Panc1 (cell line): ENCODE measurements at regions not wholly inside any gene's neighbourhood (a gene's known extent, or its start where the extent isn't known, plus 50 kb on each side); places are given as distances from the start of the nearest gene placed in this dataset.

Experiments used
- ATAC-seq: fragments of 200-7000 bp; cut with Tn5 transposase; 2 replicates; pipeline ENCODE4 v1.9.1; 2020; ENCODE audit warnings: mild to moderate bottlenecking, moderate library complexity
- BruUV-seq: library from RNA; stranded (reverse); fragments of 400-500 nt; replicated peaks from 2 replicates; lab custom pipeline; 2021; lab: Mats Ljungman, UMichigan
- CTCF ChIA-PET: fragments of 300-600 bp; sonication (Branson Sonifier 250); formaldehyde crosslinking; loops from one replicate; lab custom pipeline; 2022; ENCODE audit warnings: antibody characterized with exemption; lab: Charles Lee
- POLR2A ChIA-PET: fragments of 300-600 bp; sonication (Branson Sonifier 250); formaldehyde crosslinking; loops from one replicate; lab custom pipeline; 2022; ENCODE audit warnings: antibody characterized with exemption; lab: Charles Lee
- DNase-seq: peaks from one replicate; pipeline ENCODE4 v3.0.0-alpha.2; 2010; ENCODE audit warnings: low read depth, low spot score
- H3K27ac ChIP-seq: 2 replicates; pipeline ENCODE4 v1.5.1; 2011; ENCODE audit warnings: mild to moderate bottlenecking, low read length, inconsistent platforms
- H3K27me3 ChIP-seq: fragments of 200-500 bp; sonication (Bioruptor generic); 2 replicates; pipeline ENCODE4 v1.6.0; 2014; ENCODE audit warnings: low read length, inconsistent platforms; ENCODE audit not compliant: control insufficient read depth, insufficient read depth
- H3K36me3 ChIP-seq: fragments of 200-500 bp; sonication (Bioruptor generic); 2 replicates; pipeline ENCODE4 v1.5.1; 2014; ENCODE audit warnings: inconsistent platforms, mild to moderate bottlenecking, low read length, moderate library complexity; ENCODE audit not compliant: control insufficient read depth, insufficient read depth
- H3K4me1 ChIP-seq: 2 replicates; pipeline ENCODE4 v1.5.1; 2011; ENCODE audit warnings: inconsistent platforms, mild to moderate bottlenecking, low read length, moderate library complexity; ENCODE audit not compliant: control insufficient read depth, insufficient read depth
- H3K4me3 ChIP-seq, 2 experiments: 2 replicates each; pipeline ENCODE4 v1.5.1; 2011 to 2012; ENCODE audit warnings: low read depth in 2 of 2, low read length in 2 of 2, mild to moderate bottlenecking in 2 of 2, inconsistent platforms in 1 of 2, moderate library complexity in 1 of 2
- H3K9me3 ChIP-seq: fragments of 200-500 bp; sonication (Bioruptor generic); 2 replicates; pipeline ENCODE4 v1.5.1; 2014; ENCODE audit warnings: low read depth, mild to moderate bottlenecking, inconsistent platforms, low read length, moderate library complexity; ENCODE audit not compliant: control insufficient read depth, insufficient read depth
- CTCF ChIP-seq: fragments of 450-650 bp; IDR thresholded peaks from 2 replicates; pipeline ENCODE4 v1.5.1; 2017; ENCODE audit warnings: mild to moderate bottlenecking
- POLR2AphosphoS5 ChIP-seq: IDR thresholded peaks from 2 replicates; pipeline ENCODE4 v1.6.1; 2012; ENCODE audit warnings: mild to moderate bottlenecking, low read depth, low read length, moderate library complexity
- REST ChIP-seq, 2 experiments: IDR thresholded peaks; 2 replicates each; pipeline ENCODE4 v1.6.1; 2011 to 2012; ENCODE audit warnings: low read depth in 2 of 2, control low read depth in 1 of 2, low read length in 1 of 2, mild to moderate bottlenecking in 1 of 2, moderate library complexity in 1 of 2; ENCODE audit not compliant: insufficient read depth in 1 of 2
- SIN3A ChIP-seq: IDR thresholded peaks from 2 replicates; pipeline ENCODE4 v1.6.1; 2012; ENCODE audit warnings: low read depth, mild to moderate bottlenecking, low read length, moderate library complexity, borderline replicate concordance; ENCODE audit not compliant: insufficient read depth
- TCF7L2 ChIP-seq: IDR thresholded peaks from 2 replicates; pipeline ENCODE4 v1.6.1; 2011; ENCODE audit warnings: mild to moderate bottlenecking, low read depth, low read length, inconsistent platforms
- in situ Hi-C: cut with HindIII; loops from 2 replicates; pipeline ENCODE4 v1.10.0; 2016; ENCODE audit warnings: low sequenced_read_pairs, low pct_unique_long_range_greater_than_20kb
- intact Hi-C: fragments of 100-400 bp; cut with micrococcal nuclease; formaldehyde crosslinking; loops from one replicate; pipeline ENCODE4 v1.10.0; 2022; ENCODE audit not compliant: unreplicated experiment

- CTCF ChIA-PET, result no interaction called here
- no peak overlapping the region for H3K4me3 ChIP-seq
- no peaks in the 10 kb centered on the region; the same call in 1 of the 2 replicates for H3K9me3 ChIP-seq
- no peaks in the 10 kb centered on the region for H3K36me3 ChIP-seq
- in situ Hi-C loops (no loop called here), intact Hi-C loops (no loop called here)
- BruUV-seq, result no TSS peak
- H3K27ac ChIP-seq, result no peak overlapping the region
- DNase-seq (no peak), ATAC-seq (no peak)
- POLR2A ChIA-PET, result no interaction called here
- no peaks in the 10 kb centered on the region for H3K27me3 ChIP-seq
- no peaks in the 10 kb centered on the region for H3K4me1 ChIP-seq
- TF ChIP-seq TCF7L2, result no peak
Observed at GRCh38 chr4:187417721-187418120, 577.9 kb upstream of the ZFP42 start.

GRCh38 chr4:187422655-187423054 lies 572.9 kb upstream of the ZFP42 start:
- no TSS peak for BruUV-seq
- intact Hi-C loops (no loop called here), in situ Hi-C loops (no loop called here)
- H3K4me1 ChIP-seq, result no peaks in the 10 kb centered on the region
- no peak for TF ChIP-seq POLR2AphosphoS5
- no peak for DNase-seq
- no peaks in the 10 kb centered on the region for H3K36me3 ChIP-seq
- POLR2A ChIA-PET, result no interaction called here
- H3K9me3 ChIP-seq, result no peaks in the 10 kb centered on the region
- CTCF ChIA-PET, result no interaction called here
- H3K4me3 ChIP-seq, result no peak overlapping the region
- no peak overlapping the region for H3K27ac ChIP-seq
- no peaks in the 10 kb centered on the region for H3K27me3 ChIP-seq
- ATAC-seq, result no peak

- Histone ChIP-seq H3K27me3 (no peaks in the 10 kb centered on the region), H3K27ac (no peak overlapping the region), H3K36me3 (no peaks in the 10 kb centered on the region), H3K9me3 (no peaks in the 10 kb centered on the region), H3K4me1 (no peaks in the 10 kb centered on the region), H3K4me3 (no peak overlapping the region)
- TF ChIP-seq CTCF (no peak), REST (IDR thresholded peaks at IDR 0.05; ENCODE audit: insufficient read depth in 1 of 2, low read depth in 2 of 2, low read length in 1 of 2) (no peak), TCF7L2 (no peak), POLR2AphosphoS5 (no peak), SIN3A (no peak)
- in situ Hi-C loops (no loop called here), intact Hi-C loops (no loop called here)
- DNase-seq (no peak), ATAC-seq (no peak)
- ChIA-PET CTCF (no interaction called here), POLR2A (no interaction called here)
- BruUV-seq, result no TSS peak
Observed at GRCh38 chr4:187424636-187425035, 570.9 kb upstream of the ZFP42 start.
